ENCODE measurements at regions not wholly inside any gene's neighbourhood (a gene's known extent, or its start where the extent isn't known, plus 50 kb on each side); places are given as distances from the start of the nearest gene placed in this dataset.

- TF ChIP-seq POLR2A (IDR thresholded peaks at IDR 0.05), result no peak
- no peak for TF ChIP-seq CTCF (IDR thresholded peaks at IDR 0.05)
- no peaks in the 10 kb centered on the region for H3K36me3 ChIP-seq
- no peak for DNase-seq
- no peaks in the 10 kb centered on the region for H3K9me3 ChIP-seq
- H3K27ac ChIP-seq, result no peak overlapping the region
- WGBS, 2 donors, result 74 to 76% methylated on average over 5 of the region's 5 CpGs
- H3K4me3 ChIP-seq (replicated peaks in 1 of 3), result no peak overlapping the region
- H3K4me1 ChIP-seq, result no peaks in the 10 kb centered on the region
- H3K27me3 ChIP-seq, result no peaks in the 10 kb centered on the region
- intact Hi-C loops (cut with DNase I), result no loop called here
Observed at GRCh38 chr12:77435446-77436091, 370.2 kb upstream of the E2F7 start.

GRCh38 chr12:77433799-77434198 is 368.4 kb upstream of the E2F7 start:
- Histone ChIP-seq H3K36me3 (no peaks in the 10 kb centered on the region), H3K27ac (no peak overlapping the region), H3K27me3 (no peaks in the 10 kb centered on the region), H3K4me3 (replicated peaks in 1 of 3) (no peak overlapping the region), H3K4me1 (no peaks in the 10 kb centered on the region), H3K9me3 (no peaks in the 10 kb centered on the region)
- DNase-seq, result no peak
- WGBS, 2 donors, result 54 to 59% methylated on average over 3 of the region's 3 CpGs
- TF ChIP-seq CTCF (IDR thresholded peaks at IDR 0.05), result no peak
- no peak for TF ChIP-seq POLR2A (IDR thresholded peaks at IDR 0.05)
- intact Hi-C loops (cut with DNase I), result no loop called here

- intact Hi-C loops (cut with DNase I), result no loop called here
- no peak for TF ChIP-seq CTCF (IDR thresholded peaks at IDR 0.05)
- no peak for TF ChIP-seq POLR2A (IDR thresholded peaks at IDR 0.05)
- DNase-seq, result no peak
- no peaks in the 10 kb centered on the region for H3K9me3 ChIP-seq
- no peaks in the 10 kb centered on the region for H3K27me3 ChIP-seq
- H3K4me3 ChIP-seq (replicated peaks in 1 of 3), result no peak overlapping the region
- H3K27ac ChIP-seq, result no peak overlapping the region
- WGBS, 2 donors, result 72 to 78% methylated on average over 1 of the region's 1 CpG
- H3K4me1 ChIP-seq, result no peaks in the 10 kb centered on the region
- H3K36me3 ChIP-seq, result no peaks in the 10 kb centered on the region
Observed at GRCh38 chr12:77429426-77429825, 364.1 kb upstream of the E2F7 start.

GRCh38 chr12:77421152-77421551 is 355.8 kb upstream of the E2F7 start:
- no peaks in the 10 kb centered on the region for H3K9me3 ChIP-seq
- DNase-seq, result no peak
- H3K27me3 ChIP-seq, result no peaks in the 10 kb centered on the region
- 79 to 95% methylated on average over 2 of the region's 2 CpGs for WGBS, 2 donors
- H3K27ac ChIP-seq, result no peak overlapping the region
- H3K36me3 ChIP-seq, result no peaks in the 10 kb centered on the region
- no peak for TF ChIP-seq POLR2A (IDR thresholded peaks at IDR 0.05)
- no peak for TF ChIP-seq CTCF (IDR thresholded peaks at IDR 0.05)
- H3K4me3 ChIP-seq (replicated peaks in 1 of 3), result no peak overlapping the region
- H3K4me1 ChIP-seq, result no peaks in the 10 kb centered on the region
- intact Hi-C loops (cut with DNase I), result no loop called here

GRCh38 chr12:77409551-77409950 is 344.2 kb upstream of the E2F7 start:
- TF ChIP-seq POLR2A (IDR thresholded peaks at IDR 0.05), result no peak
- TF ChIP-seq CTCF (IDR thresholded peaks at IDR 0.05), result no peak
- intact Hi-C loops (cut with DNase I), result no loop called here
- no peaks in the 10 kb centered on the region for H3K27me3 ChIP-seq
- DNase-seq, result no peak
- no peaks in the 10 kb centered on the region for H3K9me3 ChIP-seq
- H3K4me1 ChIP-seq, result no peaks in the 10 kb centered on the region
- no peaks in the 10 kb centered on the region for H3K36me3 ChIP-seq
- no peak overlapping the region for H3K4me3 ChIP-seq (replicated peaks in 1 of 3)
- no peak overlapping the region for H3K27ac ChIP-seq

All from thyroid gland (tissue), 4 donors.